ENCODE measurements at regions not wholly inside any gene's neighbourhood (a gene's known extent, or its start where the extent isn't known, plus 50 kb on each side); places are given as distances from the start of the nearest gene placed in this dataset.

DNA sequence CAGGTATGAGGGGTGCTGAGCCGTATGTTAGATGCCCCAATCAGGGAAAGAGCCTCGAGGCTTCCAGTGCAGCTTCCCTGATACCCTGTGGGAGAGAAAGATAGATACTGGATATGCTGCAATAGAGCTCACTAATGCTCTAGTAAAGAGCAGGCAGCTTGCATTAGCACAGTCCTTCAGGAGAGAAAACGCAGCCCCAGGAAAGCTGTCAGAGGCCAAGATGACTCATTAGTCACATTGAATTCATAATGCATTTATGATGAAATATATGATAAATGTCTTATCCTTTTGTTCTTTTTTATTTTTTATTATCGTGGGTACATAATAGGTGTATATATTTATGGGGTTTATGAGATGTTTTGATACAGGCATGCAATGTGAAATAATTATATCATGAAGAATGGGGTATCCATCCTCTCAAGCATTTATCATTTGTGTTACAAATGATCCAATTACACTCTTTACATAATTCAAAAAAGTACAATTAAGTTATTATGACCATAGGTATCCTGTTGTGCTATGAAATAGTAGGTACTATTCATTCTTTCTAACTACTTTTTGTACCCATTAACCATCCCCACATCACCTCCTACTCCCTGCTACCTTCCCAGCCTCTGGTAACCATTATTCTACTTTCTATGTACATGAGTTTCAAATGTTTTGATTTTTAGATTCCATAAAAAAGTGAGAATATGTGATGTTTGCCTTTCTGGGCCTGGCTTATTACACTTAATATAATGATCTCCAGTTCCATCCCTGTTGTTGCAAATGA is 94.5 kb upstream of the TOP3B start:
- Histone ChIP-seq H2AFZ (ENCODE audit: low read depth, low read length) (no peak overlapping the region), H3K4me3 (ENCODE audit: low read length) (no peak overlapping the region), H3K36me3 (ENCODE audit: insufficient read depth, low read length) (no peaks in the 10 kb centered on the region), H3K9me3 (ENCODE audit: low read length) (no peaks in the 10 kb centered on the region), H3K27me3 (ENCODE audit: insufficient read depth, low read length) (peaks cover 15% of the 10 kb centered on the region), H3K4me1 (ENCODE audit: insufficient read depth, low read length) (no peaks in the 10 kb centered on the region)

GRCh38 chr22:22076361-22076760 is 93.8 kb upstream of the TOP3B start:
- Histone ChIP-seq H2AFZ (ENCODE audit: low read depth, low read length) (no peak overlapping the region), H3K36me3 (ENCODE audit: insufficient read depth, low read length) (no peaks in the 10 kb centered on the region), H3K27me3 (ENCODE audit: insufficient read depth, low read length) (peaks cover 18% of the 10 kb centered on the region), H3K4me3 (ENCODE audit: low read length) (no peak overlapping the region), H3K9me3 (ENCODE audit: low read length) (no peaks in the 10 kb centered on the region), H3K4me1 (ENCODE audit: insufficient read depth, low read length) (no peaks in the 10 kb centered on the region)

DNA sequence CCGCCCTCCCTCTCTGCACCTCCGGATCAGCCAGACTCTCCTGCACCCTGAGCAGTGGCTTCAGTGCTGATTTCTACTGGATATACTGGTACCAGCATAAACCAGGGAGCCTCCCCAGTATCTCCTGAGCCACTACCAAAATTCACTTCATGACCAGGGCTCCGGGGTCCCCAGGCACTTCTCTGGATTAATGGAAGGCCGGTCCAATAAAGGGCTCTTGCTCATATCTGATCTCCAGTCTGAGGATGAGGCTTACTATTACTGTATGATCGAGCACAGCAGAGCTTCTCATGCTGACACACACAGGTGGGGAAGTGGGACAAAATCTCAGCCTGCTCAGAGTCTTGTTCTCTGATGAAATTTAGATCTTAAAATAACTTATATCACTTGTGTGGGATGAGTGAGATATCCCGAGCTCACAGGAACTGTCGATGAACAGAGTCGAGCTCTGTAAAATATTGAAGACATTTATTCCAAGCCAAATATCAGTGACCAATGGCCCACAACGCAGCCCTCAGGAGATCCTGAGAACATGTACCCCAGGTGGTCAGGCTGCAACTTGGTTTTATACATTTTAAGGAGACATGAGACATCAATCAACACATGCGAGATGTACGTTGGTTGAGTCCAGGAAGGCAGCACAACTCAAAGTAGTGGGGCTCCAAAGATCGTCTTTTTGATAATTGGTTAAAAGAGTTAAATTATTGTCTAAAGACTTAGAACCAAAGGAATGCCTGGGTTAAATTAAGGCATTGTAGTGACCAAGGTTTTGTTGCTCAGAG is 93.0 kb upstream of the TOP3B start:
- Histone ChIP-seq H3K9me3 (ENCODE audit: low read length) (no peaks in the 10 kb centered on the region), H3K4me3 (ENCODE audit: low read length) (no peak overlapping the region), H3K4me1 (ENCODE audit: insufficient read depth, low read length) (no peaks in the 10 kb centered on the region), H2AFZ (ENCODE audit: low read depth, low read length) (no peak overlapping the region), H3K36me3 (ENCODE audit: insufficient read depth, low read length) (no peaks in the 10 kb centered on the region), H3K27me3 (ENCODE audit: insufficient read depth, low read length) (peaks cover 19% of the 10 kb centered on the region)

- H3K36me3 ChIP-seq (ENCODE audit: insufficient read depth, low read length) = no peaks in the 10 kb centered on the region
- peaks cover 19% of the 10 kb centered on the region for H3K27me3 ChIP-seq (ENCODE audit: insufficient read depth, low read length)
- H3K4me1 ChIP-seq (ENCODE audit: insufficient read depth, low read length) = no peaks in the 10 kb centered on the region
- no peaks in the 10 kb centered on the region for H3K9me3 ChIP-seq (ENCODE audit: low read length)
- no peak overlapping the region for H2AFZ ChIP-seq (ENCODE audit: low read depth, low read length)
- H3K4me3 ChIP-seq (ENCODE audit: low read length) = no peak overlapping the region
These were observed 92.2 kb upstream of the TOP3B start for GRCh38 chr22:22074634-22075381.

DNA sequence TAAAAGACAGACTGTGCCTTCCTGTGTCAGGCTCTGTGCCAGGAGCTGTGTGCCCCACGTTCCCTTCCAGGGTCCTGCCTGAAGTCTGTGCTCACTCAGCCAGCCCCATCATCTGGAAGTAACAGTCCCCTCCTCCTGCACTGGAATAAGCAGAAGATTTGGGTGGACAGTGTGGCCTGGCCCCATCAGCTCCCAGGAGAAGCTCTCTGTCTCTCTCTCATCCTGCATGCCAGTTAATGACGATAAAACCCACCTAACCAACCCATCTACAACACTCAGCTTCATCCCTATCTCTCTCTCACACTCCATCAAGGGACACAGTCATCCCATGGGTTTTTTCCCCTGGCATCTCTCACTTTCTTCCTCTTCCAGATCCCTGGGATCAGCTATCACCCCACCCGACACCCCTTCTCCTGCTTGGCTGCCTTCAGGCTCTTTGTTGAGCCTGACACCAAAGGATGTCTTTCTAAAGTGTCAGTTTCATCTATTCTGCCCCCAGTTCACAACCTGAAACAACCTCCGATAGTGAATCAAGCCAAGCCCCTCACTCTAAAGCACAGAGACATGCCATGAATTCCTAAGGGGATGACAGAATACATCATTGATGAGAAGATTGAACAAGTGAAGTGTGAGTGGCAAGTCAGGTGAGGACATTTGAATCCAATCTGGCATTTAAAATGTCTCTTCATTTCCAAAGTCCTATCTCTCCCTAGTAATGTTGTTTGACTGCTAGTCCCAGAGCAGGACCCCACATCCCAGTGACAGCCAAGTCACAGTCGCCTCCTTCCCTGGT is 91.4 kb upstream of the TOP3B start:
- no peaks in the 10 kb centered on the region for H3K9me3 ChIP-seq (ENCODE audit: low read length)
- H3K4me1 ChIP-seq (ENCODE audit: insufficient read depth, low read length) = no peaks in the 10 kb centered on the region
- no peak overlapping the region for H2AFZ ChIP-seq (ENCODE audit: low read depth, low read length)
- peaks cover 22% of the 10 kb centered on the region for H3K27me3 ChIP-seq (ENCODE audit: insufficient read depth, low read length)
- H3K4me3 ChIP-seq (ENCODE audit: low read length) = no peak overlapping the region
- no peaks in the 10 kb centered on the region for H3K36me3 ChIP-seq (ENCODE audit: insufficient read depth, low read length)

- Histone ChIP-seq H3K27me3 (ENCODE audit: insufficient read depth, low read length) (peaks cover 35% of the 10 kb centered on the region), H3K36me3 (ENCODE audit: insufficient read depth, low read length) (no peaks in the 10 kb centered on the region), H3K4me1 (ENCODE audit: insufficient read depth, low read length) (no peaks in the 10 kb centered on the region), H3K9me3 (ENCODE audit: low read length) (no peaks in the 10 kb centered on the region), H3K4me3 (ENCODE audit: low read length) (no peak overlapping the region), H2AFZ (ENCODE audit: low read depth, low read length) (no peak overlapping the region)
These were observed 89.7 kb upstream of the TOP3B start for GRCh38 chr22:22072169-22072836.

DNA sequence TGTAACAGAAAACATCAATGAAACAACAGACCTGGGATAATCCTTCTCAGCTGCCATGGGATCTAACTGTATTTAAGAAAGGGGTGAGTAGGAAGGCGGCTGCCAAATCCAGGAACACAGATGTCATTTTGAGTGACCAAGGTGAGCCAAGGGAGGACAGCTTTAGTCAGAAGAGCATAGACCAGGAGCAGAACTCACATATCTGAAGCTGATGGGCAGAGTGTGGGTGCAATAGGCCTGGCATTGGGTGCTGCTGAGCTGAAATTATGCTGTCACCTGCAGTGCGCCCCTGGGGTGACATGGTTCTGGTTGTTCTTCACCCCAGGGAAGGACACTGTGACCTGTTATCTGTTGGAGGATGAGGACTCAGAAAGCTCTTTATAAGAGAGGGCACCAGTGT is 88.9 kb upstream of the TOP3B start:
- H3K36me3 ChIP-seq (ENCODE audit: insufficient read depth, low read length) = no peaks in the 10 kb centered on the region
- H3K9me3 ChIP-seq (ENCODE audit: low read length) = no peaks in the 10 kb centered on the region
- no peaks in the 10 kb centered on the region for H3K4me1 ChIP-seq (ENCODE audit: insufficient read depth, low read length)
- no peak overlapping the region for H3K4me3 ChIP-seq (ENCODE audit: low read length)
- no peak overlapping the region for H2AFZ ChIP-seq (ENCODE audit: low read depth, low read length)
- H3K27me3 ChIP-seq (ENCODE audit: insufficient read depth, low read length) = peaks cover 40% of the 10 kb centered on the region

DNA sequence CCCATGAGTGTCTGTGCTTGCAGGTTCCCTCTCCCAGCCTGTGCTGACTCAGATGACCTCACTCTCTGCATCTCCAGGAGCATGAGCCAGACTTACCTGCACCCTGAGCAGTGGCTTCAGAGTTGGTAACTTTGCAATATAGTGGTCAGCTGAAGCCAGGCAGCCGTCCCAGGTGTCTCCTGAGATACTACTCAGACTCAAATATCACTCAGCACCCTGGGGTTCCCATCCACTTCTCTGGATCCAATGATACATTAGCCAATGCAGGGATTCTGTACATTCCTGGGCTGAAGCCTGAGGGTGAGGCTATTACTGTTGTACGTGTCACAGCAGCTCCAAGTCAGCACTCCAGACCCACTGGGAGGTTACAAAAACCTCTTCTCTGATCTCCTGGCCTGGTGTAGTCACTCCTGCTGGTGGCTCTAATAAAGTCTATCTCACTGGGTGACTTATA is 87.8 kb upstream of the TOP3B start:
- no peaks in the 10 kb centered on the region for H3K9me3 ChIP-seq (ENCODE audit: low read length)
- H2AFZ ChIP-seq (ENCODE audit: low read depth, low read length) = no peak overlapping the region
- H3K4me1 ChIP-seq (ENCODE audit: insufficient read depth, low read length) = no peaks in the 10 kb centered on the region
- peaks cover 40% of the 10 kb centered on the region for H3K27me3 ChIP-seq (ENCODE audit: insufficient read depth, low read length)
- no peak overlapping the region for H3K4me3 ChIP-seq (ENCODE audit: low read length)
- H3K36me3 ChIP-seq (ENCODE audit: insufficient read depth, low read length) = no peaks in the 10 kb centered on the region

- peaks cover 33% of the 10 kb centered on the region for H3K27me3 ChIP-seq (ENCODE audit: insufficient read depth, low read length)
- H3K4me1 ChIP-seq (ENCODE audit: insufficient read depth, low read length) = no peaks in the 10 kb centered on the region
- H3K36me3 ChIP-seq (ENCODE audit: insufficient read depth, low read length) = no peaks in the 10 kb centered on the region
- no peak overlapping the region for H2AFZ ChIP-seq (ENCODE audit: low read depth, low read length)
- no peak overlapping the region for H3K4me3 ChIP-seq (ENCODE audit: low read length)
- no peaks in the 10 kb centered on the region for H3K9me3 ChIP-seq (ENCODE audit: low read length)
These were observed 87.1 kb upstream of the TOP3B start for GRCh38 chr22:22069450-22070370.

GRCh38 chr22:22068657-22069056 is 86.1 kb upstream of the TOP3B start:
- no peaks in the 10 kb centered on the region for H3K36me3 ChIP-seq (ENCODE audit: insufficient read depth, low read length)

GRCh38 chr22:22068025-22068424 is 85.4 kb upstream of the TOP3B start:
- no peak overlapping the region for H2AFZ ChIP-seq (ENCODE audit: low read depth, low read length)
- no peak overlapping the region for H3K4me3 ChIP-seq (ENCODE audit: low read length)
- H3K9me3 ChIP-seq (ENCODE audit: low read length) = no peaks in the 10 kb centered on the region
- H3K27me3 ChIP-seq (ENCODE audit: insufficient read depth, low read length) = peaks cover 26% of the 10 kb centered on the region
- H3K36me3 ChIP-seq (ENCODE audit: insufficient read depth, low read length) = no peaks in the 10 kb centered on the region
- H3K4me1 ChIP-seq (ENCODE audit: insufficient read depth, low read length) = no peaks in the 10 kb centered on the region

More at GRCh38 chr22:22068657-22069056, 86.1 kb upstream of the TOP3B start:
- Histone ChIP-seq H3K4me3 (ENCODE audit: low read length) (no peak overlapping the region), H3K4me1 (ENCODE audit: insufficient read depth, low read length) (no peaks in the 10 kb centered on the region), H3K9me3 (ENCODE audit: low read length) (no peaks in the 10 kb centered on the region), H3K27me3 (ENCODE audit: insufficient read depth, low read length) (peaks cover 27% of the 10 kb centered on the region), H2AFZ (ENCODE audit: low read depth, low read length) (no peak overlapping the region)
